ENCODE measurements at regions not wholly inside any gene's neighbourhood (a gene's known extent, or its start where the extent isn't known, plus 50 kb on each side); places are given as distances from the start of the nearest gene placed in this dataset.
"Not testable (repeated sequence)": the region's sequence is repeated elsewhere in the genome, so short reads cannot be mapped to it uniquely, and the experiment has no call there.

DNA sequence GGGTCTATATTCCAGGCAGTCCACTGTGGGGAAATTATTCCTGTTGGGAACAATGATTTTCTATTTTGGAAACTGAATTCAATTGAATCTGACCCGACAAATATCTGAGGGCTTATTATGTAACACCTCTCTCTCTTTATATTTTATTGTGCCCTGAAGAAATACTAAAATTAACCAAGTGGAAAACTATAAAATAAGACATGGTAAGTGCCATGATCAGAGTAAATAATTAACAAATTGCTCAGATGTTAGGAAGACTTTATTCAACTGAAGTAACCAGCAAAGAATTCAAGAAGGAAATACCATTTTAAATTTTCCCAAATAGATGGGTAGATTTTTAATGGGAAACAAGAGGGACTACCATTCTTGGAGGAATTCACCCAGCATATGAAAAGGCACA is 632.9 kb downstream of the MAFB start:
- DNase-seq (ENCODE audit: low spot score) = no peak

DNA sequence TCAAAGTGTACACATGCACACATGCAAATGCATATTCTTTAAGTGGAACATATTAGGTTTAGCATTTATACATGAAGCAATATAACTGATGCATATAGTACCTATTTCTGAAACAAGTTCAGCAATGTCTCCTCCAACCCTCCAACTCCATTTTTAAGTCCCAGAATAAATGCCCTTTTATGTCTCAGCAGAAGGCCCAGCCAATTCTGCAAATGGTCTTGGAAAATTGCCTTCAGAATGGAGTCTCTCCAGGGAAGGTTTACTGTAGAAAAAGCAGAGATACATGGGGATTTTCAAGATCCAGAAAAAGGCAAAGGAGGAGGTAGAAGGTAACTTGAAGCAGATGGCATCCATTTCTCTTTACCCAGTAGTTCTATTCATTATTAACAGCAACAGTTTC is 633.3 kb downstream of the MAFB start:
- DNase-seq (ENCODE audit: low spot score) = no peak

DNA sequence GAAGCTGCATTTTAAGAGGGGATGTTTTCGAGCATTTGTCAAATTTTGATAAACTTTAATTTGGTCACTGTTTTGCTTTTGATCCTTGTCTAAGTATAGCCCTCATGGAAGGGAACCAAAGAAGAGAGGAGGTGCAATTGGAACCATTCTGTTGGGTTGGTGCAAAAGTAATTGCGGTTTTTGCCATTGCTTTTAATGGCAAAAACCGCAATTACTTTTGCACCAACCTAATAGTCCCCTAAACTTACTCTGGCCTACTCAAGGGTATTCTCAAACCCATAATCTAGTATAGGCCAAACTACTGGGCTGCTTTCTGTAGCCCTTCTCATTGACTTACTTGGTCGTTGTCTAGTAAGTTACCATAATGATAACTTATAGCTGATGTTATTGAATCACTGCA is 634.7 kb downstream of the MAFB start:
- no peak for DNase-seq (ENCODE audit: low spot score)

DNA sequence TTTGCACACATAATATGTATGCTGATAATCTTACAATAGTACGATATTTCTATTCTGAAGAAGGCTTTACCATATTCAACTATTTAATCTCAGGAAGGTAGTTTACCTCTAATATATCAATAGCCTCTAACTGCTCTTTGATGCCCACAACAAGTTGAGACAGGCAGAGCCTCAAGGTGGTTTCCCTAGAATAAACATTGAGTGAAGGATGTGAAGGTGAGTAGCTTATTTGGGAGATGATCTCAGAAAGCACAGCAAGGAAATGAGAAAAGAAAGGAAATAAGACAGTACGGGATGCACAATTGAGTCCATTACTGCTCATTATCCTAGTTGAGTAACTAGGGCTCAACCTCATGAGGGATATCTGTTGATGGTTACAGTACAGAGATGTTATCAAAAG is 638.4 kb downstream of the MAFB start:
- DNase-seq (ENCODE audit: low spot score) = no peak

DNA sequence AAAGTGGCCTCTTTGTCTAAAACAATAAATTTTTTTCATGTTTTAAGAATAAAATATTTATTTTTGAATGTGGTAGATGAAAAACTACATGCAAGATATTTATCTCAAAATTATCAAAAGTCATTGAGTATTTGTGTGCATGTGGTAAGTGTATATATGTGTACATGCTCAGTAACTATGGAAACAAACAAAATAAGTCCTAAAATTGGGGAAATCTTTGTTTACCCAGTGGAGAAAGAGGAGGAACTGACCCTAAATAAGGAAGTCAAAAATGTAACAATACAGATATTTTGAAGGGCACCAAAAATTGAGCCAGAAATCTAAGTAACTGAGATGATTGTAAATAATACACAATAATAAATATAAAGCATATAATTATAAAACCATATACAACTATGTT is 639.2 kb downstream of the MAFB start:
- DNase-seq (ENCODE audit: low spot score) = no peak

DNA sequence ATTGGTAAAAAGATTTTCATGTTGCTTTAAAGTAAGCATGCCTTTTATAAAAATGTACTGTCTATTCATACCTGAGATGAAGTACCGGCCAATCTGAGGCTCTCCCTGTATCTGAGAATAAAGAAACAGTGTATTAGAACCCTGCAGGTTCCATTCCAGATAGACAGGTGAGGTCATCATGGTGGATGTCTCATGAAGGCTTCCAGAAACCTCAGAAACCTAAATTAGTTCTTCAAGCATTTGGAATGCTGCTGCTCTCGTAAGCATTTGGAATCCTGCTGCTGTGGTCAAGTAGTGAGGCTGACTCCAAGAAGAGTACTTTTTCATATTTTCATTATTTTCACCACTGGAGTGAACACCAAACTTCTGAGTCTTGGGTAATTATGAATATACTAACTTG is 642.3 kb downstream of the MAFB start:
- no peak for DNase-seq (ENCODE audit: low spot score)

DNA sequence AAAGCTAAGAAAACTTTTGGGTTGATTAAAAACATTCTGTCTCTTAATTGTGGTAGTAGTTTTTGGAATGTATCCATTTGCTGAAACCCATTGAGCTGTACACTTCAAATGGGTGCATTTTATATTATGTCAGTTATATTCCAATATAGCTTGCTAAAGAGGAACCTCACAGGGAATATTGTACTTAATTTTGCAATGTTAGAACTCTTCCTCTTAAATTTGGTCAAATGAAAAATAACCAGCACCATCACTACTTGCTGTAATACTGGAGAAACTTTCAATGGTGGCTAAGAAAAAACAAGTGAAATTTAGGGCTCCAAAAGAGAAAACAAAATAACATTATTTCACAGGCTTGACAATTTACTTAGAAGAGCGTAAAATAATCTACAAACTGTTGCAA is 651.5 kb downstream of the MAFB start:
- no peak for DNase-seq (ENCODE audit: low spot score)

DNA sequence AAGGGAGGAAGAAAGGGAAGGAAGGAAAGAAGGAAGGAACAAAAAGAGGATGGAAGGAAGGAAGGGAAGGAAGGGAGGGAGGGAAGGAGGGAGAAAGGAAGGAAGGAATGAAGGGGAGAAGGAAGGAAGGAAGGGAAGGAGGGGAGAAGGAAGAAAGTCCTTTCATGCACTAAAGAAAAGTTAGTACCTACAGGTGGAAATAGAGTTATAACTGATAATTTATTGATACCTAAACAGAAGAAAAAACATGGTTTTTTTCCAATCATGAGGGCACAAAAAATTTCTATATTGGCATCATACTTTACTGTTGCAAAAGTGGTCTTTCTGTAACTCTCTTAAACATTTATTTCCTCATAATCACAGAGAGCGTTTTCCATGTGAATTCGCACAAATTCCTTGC is 659.4 kb downstream of the MAFB start:
- DNase-seq (ENCODE audit: low spot score) = no peak

DNA sequence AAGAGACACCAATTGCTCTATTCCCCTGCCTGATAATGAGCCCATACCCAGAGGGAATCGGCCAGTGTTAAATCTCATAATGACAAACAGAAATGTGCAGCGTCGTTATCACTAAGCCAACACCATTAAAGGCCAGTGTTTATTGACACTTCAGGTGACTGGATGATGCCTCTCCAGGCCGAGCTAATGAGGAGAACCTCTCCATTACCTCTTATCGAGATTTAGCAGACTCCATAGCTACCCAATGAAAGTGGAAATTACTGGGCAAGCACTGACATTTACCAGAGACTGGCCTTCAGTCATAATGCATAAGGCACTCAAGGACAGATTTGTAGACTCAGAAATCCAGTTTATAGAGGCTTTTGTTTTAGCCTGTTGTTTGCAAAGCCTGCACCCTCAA is 669.5 kb downstream of the MAFB start:
- no peak for DNase-seq (ENCODE audit: low spot score)

DNA sequence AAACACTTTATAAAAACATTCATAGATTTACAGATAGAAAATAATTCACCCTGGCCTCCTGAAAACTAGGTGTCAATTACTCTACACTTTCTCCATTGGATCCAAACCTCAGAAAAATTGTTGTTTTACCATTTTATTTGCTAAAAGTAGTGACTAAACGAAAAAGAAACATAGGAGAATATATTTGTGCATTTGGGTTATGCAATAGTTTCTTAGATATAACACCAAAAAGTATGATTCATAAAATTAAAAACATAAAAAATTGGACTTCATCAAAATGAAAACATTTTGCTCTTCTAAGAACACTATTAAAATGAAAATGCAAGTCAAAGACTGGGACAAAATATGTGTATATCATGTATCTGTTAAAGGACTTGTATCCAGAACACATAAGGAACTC is 671.3 kb downstream of the MAFB start:
- DNase-seq (ENCODE audit: low spot score) = no peak

DNA sequence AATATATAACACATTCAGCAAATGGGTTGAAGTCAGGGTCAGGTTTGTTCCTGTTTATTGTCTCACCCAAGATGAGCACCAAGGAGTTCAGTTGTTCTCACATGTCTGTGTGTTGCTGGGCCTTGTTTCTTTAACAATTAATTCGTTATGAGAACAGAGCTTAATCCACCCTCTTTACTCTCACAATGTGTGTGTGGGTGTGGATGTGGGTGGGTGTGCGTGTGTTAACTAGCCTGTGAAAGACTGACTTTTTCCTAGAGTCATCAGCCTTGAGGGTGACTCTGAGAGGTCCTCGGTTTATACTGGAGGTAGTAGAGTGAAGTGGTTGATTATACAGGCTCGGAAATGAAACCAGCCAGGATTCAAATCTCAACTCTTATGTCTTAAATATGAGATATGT is 672.1 kb downstream of the MAFB start:
- DNase-seq (ENCODE audit: low spot score) = no peak

DNA sequence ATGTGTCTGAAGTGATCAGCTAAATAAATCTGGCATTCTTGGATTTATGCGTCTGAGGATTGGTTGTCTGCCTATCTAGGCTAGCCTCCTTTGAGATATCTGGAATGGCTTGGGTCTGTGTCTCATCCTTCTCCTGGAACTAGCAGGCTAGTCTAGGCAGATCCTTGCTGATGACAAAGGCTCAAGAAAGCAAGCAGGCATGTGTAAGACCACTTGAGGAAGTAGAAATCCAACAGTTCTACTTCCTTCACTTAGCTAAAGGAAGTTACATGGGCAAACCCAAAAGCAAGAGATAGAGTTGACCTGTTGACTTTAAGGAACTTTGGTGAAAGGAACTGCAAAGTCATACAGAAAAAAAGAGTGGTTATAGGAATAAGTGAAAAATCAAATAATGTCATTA is 672.6 kb downstream of the MAFB start:
- no peak for DNase-seq (ENCODE audit: low spot score)

DNA sequence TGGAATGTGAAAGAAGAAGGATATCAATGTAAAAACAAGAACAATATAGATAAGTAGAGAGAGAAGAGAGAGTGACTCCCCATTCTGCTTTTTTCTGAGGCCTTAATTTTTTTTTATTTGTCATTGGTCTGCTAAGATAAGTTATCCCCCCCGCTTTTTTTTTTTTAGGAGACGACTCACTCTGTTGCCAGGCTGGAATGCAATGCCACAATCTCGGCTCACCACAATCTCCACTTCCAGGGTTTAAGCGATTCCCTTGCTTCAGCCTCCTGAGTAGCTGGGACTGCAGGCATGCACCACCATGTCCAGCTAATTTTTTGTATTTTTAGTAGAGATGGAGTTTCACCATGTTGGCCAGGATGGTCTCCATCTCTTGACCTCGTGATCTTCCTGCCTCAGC is 677.0 kb downstream of the MAFB start:
- not testable (repeated sequence) for DNase-seq (ENCODE audit: low spot score)

DNA sequence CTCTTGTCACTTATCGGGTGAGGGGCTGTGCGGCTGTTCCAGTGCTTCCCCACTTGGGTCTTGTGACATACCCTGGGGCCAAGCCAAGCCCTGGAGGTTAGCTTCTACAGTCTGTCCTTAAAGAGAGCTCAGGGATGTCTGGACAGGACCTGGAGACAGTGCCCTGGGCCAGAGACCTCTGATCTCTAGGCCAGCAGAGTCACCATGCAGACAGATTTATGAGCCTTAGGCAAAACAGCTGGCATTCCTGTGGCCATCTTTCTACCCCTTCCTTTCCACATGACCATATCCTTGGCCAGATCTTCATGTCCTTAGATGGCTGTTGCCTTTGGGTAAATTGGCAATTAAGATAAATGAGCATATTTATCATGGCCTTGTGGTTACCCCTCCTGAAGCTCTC is 678.6 kb downstream of the MAFB start:
- no peak for DNase-seq (ENCODE audit: low spot score)

DNA sequence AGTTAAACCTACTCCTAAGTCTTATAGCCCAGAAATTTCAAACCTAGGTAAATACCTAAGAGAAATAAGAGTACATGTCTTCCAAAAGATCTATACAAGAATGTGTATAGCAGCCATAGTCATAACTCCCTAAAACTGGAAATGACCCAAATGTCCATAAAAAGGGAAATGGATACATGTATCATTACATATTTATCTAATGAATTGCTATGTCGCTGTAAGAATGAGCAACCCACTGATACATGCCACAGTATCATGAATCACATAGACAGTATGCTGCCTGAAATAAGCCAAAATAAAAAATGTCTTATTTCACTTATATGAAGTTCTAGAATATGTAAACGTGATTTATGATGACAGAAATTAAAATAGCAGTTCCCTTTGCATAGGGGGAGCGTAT is 679.5 kb downstream of the MAFB start:
- DNase-seq (ENCODE audit: low spot score) = no peak

DNA sequence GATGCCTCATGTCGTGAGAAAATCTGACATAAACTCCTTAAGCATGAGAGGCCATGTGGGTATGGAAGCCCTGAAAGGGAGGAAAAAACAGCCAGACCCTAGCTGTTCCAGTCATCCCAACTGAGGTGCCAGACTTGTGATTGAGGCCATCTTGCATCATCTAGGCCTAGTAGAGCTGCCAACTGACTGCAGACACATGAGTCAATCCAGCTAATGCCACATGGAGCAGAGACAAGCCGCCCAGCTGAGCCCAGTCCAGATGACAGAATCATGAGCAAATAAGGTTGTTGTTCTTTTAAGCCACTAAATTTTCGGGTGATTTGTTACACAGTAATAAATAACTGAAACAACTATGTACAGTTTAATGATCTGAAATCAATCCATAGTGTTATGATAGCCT is 680.9 kb downstream of the MAFB start:
- DNase-seq (ENCODE audit: low spot score) = no peak

DNA sequence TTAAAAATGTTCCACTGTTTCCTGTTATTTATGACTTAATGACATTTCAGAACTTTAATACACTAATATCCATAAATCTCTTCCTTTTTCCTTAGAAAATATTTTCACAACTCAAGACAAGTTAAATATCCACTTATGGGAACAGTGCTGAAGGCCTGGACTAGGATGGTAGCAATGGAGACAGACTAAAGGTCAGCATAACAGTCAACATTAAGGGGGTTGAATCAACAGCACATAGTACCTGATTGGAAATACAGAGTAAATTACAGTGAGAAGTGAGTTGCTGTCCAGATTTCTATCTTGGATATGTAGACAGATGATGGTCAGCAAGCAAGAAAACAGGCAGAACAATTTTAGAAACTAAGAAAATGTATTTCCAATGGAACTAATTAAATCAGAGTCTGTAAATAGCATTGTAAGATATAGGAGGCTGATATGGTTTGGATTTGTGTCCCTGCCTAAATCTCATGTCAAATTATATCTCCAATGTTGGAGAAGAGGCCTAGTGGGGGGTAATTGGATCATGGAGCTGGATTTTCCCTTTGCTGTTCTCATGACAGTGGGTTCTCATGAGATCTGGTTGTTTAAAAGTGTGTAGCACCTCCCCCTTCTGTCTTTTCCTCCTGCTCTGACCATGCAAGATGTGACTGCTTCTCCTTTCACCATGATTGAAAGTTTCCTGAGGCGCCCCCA is 682.7 kb downstream of the MAFB start:
- no peak for DNase-seq (ENCODE audit: low spot score)

DNA sequence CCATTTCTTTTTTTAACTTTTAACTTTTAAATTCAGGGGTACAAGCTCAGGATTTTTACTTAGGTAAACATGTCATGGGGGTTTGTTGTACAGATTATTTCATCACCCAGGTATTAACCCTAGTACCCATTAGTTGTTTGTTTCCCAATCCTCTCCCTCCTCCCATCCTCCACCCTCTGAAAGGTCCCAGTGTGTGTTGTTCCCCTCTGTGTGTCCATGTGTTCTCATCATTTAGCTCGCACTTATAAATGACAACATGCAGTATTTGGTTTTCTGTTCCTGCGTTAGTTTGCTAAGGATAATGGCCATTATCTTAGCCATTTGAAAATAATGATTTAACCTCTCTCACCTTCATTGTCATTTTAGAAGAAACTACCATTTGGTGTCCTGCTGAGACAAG is 684.9 kb downstream of the MAFB start:
- DNase-seq (ENCODE audit: low spot score) = not testable (repeated sequence)

DNA sequence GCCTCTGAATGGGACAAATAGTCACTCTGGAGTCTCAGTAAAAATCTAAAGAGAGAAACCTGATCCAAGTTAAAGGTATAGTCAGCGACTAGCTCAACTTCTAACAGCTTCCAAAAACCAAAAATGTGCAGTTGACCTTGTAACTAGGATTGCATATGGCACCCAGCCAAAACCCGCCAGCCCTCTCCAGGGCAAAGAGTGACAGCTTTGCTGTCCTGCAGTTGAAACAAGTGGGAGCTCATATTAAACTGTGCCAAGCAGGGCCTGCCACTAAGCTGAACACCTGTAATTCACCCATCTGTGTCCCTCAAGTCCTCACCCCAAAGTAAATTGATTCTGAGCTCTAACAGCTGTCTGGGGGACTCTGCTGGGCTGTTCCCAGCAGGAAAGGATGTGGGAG is 695.3 kb downstream of the MAFB start:
- DNase-seq (ENCODE audit: low spot score) = no peak

DNA sequence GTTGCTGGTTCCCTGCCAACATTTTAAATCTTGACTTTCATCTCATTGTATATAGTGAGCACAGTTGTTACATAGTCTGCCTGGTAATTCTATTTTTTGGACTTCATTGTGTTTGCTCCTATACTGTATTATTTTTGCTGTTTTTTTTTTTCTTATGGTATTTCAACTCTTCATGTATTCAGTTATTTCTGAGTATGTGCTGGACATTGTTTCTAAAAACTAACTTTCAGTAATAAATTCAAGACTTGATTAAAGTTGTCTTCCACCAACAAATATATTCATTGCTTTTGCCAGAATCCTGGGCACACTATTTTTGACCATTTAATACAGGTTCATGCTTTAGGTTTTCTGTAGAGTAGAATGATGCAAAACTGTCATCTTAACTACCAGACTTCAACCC is 698.3 kb downstream of the MAFB start:
- no peak for DNase-seq (ENCODE audit: low spot score)

DNA sequence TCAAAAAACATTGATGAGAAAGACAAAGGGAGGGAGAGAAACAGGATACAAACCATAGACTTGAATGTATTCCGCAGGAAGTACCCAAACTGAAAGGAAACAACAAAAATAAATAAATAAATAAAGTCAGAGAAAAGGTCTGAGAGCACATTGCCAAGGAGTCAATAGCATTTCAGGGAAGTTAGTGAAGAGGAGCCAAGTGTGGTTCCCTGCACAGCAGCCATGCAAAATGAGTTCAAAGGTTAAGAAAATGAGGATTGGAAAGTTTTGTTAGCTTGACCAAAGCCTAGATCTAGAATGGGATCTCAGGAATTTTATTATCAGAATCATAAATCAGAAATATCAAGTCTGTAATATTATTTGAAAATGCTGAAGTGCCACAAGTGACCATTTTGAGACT is 700.0 kb downstream of the MAFB start:
- no peak for DNase-seq (ENCODE audit: low spot score)

DNA sequence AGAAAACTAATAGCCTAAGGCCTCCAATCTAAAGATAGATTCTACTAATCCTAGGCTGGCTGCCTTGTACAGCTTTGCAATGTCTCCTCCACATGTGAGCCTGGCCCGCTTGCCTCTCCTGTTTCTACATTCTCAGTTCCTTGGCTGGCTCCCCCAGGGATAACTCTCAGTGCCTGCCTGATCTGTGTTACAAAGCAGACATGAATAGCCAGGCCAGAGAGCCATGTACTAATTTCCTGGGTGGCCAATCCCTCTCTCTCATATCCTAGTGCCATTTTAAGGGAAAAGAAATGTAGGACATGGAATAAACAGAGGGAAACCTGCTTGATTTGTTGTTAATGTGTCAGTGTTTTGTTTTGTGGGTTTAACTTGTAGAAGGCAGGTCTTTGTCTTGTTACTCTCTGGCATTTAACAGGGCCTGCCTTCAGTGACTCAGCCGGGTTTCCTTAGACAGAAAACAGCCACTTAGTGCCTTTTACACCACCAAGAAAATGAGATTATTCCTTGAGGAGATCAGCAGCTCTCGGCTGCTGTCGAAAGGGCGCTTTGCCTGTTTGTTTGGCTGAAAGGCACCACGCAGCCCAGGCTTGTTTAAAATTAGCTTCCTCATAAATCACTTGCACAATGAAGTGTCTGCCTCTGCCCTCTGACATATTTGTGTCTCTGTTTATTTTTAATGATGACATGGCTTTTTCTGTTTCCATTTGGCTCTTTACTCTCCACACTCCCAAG is 702.7 kb downstream of the MAFB start:
- DNase-seq (ENCODE audit: low spot score) = no peak

DNA sequence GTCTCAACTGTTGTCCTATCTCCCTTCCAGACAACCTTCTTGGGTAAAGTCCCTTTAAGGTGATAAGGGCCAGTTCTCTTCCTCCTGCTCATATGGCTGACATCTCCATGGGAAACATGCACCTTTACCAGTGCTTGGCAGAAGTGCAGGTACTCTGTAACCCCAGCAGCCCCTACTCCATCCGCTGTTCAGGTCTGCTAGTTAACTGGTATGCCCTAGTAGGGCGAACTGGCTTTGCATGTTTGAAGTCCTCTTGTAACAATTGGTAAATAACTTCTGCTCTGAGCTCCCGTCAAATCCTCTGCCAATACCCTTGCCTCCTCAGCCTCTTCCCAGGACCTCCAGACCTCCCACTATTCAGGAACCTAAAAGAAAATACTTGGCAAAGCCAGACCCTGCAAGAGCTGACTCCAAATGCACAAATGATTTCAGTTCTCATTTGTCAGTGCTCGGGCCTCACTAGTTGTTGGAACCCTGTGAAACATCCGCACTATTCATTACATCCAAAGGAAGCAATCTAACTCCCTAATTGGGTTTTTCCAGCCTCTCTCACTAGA is 703.7 kb downstream of the MAFB start:
- DNase-seq (ENCODE audit: low spot score) = no peak

DNA sequence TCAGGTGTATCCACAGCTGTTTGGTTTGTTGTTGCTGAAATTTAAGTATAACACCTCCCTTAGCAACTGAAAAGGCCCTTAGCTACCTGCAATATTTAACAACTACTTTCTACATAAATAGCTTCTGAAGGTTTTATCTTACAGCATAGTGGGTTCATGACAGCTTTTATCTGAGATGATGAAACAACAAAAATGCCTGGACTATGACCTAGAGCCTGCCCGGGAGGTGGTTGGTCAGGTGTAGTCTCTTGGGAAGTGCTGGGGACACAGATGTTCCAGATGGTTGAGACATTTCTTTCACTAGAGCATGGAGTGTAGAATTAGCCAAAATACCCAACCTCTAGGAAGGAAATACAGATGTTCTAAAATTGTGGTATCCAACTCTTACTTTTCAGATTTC is 705.4 kb downstream of the MAFB start:
- no peak for DNase-seq (ENCODE audit: low spot score)

Measured in activated CD4-positive, alpha-beta T cell treated with anti-CD3 and anti-CD28 coated beads, Interleukin-2, Interleukin-4, amounts not matched to agents 100 ng/mL and 50 ng/mL, durations not matched to agents 16 hours and 8 hours (primary cell).